GM10266 (cell line): ENCODE measurements at regions not wholly inside any gene's neighbourhood (a gene's known extent, or its start where the extent isn't known, plus 50 kb on each side); places are given as distances from the start of the nearest gene placed in this dataset.
"Not testable (repeated sequence)": the region's sequence is repeated elsewhere in the genome, so short reads cannot be mapped to it uniquely, and the experiment has no call there.

Experiments used
- DNase-seq: peaks from one replicate; pipeline ENCODE4 v3.0.0; 2012; ENCODE audit errors: extremely low spot score
- TF ChIP-seq, protein P1 (sequence below): IDR thresholded peaks from 2 replicates; pipeline ENCODE4 v1.5.1; 2012; ENCODE audit warnings: mild to moderate bottlenecking, low read depth; ENCODE audit not compliant: control insufficient read depth, insufficient read depth; ENCODE audit errors: missing control alignments

DNA sequence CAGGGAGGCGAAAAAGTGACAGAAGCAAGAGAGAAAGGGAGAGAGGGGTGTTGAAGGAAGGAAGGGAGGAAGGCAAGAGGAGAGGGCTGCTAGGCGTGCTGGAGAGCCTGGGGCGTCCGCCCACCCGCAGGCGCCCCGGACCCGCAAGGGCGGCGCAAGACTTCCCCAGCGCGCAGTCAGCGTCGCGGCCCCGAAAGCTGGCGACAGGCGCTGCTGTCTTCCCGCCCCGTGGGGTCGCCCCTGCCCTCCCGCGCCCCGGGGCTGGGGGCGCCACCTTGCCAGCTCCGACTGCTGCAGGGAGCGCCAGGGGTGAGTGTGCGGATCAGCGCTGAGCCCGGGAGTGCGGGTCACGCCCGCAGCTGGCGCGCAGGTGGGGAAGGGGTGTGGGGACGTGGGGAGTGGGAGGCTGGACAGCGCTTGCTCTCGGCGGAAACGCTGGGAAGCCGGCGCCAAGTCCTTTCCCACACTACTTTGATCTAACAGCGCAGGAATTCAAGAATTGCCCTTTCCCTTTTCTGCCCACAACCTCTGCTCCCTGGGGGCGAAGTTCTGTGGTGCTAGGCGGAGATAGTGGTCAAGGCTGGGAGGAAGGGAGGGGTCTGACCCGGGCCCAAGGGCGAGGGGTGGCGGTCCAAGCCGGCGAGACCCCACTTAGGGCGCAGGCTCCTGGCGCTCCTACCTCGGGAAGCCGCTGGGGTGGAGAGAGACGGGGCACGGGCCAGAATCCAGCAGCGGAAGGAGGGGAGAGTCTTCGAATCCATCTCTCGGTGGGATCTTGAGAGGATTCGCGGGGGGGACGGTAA lies 266.1 kb downstream of the CGGBP1 start, which contains the start of gene HTR1F:
Gene HTR1F (plus strand): TSS at position 173 of the 803 bp plus-strand sequence.
- no peak for DNase-seq

DNA sequence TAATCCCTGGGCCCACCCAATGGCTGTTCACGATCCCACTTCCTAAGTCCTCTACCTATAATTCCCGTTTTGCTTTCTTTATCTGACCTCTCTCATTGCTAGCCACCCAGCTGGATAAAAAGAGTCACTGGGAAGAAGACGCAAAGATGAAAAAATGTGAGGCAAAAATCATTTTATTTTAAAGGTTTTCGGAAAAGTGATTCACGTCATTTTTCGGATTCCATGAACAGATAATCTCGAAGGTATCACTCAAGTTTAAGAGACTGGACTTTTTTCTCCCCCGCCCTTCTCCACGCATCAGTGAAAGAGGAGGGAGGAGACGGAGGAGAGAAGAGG lies 266.6 kb downstream of the CGGBP1 start:
- no peak for DNase-seq

More for the DNA sequence above, 266.1 kb downstream of the CGGBP1 start, which contains the start of gene HTR1F:
- TF ChIP-seq, protein P1, sequence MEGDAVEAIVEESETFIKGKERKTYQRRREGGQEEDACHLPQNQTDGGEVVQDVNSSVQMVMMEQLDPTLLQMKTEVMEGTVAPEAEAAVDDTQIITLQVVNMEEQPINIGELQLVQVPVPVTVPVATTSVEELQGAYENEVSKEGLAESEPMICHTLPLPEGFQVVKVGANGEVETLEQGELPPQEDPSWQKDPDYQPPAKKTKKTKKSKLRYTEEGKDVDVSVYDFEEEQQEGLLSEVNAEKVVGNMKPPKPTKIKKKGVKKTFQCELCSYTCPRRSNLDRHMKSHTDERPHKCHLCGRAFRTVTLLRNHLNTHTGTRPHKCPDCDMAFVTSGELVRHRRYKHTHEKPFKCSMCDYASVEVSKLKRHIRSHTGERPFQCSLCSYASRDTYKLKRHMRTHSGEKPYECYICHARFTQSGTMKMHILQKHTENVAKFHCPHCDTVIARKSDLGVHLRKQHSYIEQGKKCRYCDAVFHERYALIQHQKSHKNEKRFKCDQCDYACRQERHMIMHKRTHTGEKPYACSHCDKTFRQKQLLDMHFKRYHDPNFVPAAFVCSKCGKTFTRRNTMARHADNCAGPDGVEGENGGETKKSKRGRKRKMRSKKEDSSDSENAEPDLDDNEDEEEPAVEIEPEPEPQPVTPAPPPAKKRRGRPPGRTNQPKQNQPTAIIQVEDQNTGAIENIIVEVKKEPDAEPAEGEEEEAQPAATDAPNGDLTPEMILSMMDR = no peak

DNA sequence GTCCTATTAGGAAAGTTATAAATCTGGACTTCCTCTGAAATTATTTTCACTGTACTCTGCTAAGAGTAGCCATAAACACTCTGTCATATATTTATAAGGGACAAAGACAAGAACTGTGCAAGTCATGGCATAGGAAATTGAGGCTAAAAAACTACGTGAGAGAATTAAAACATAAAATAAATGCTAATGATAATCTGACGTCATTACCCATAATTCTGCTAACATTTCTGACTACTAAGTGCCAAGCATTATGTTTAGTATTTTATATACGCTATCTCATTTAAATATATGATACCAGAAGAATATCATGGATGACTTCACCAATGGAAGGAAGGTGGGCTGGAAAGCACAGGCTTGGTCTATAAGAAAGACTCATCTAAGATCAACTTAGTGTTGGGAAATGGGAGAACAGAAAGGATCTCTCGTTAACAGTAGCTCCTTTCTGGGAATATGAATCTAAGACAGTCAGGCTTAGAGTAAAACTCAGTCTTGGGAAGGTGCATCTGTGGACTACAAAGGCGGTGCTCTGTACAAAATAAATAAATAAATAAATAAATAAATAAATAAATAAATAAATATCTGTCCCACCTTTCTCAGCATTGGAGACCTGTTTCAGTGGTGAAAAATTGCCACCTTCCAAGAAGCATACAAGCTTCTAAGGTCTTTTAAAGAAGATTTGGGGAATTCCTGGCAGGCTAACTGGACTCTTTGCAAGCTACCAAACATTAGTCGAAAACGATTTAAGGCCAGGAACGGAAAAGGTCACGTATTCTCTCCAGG lies 267.4 kb downstream of the CGGBP1 start:
- TF ChIP-seq, protein P1 = no peak
- DNase-seq = no peak

More for the DNA sequence above, 266.6 kb downstream of the CGGBP1 start:
- TF ChIP-seq, protein P1 = no peak

DNA sequence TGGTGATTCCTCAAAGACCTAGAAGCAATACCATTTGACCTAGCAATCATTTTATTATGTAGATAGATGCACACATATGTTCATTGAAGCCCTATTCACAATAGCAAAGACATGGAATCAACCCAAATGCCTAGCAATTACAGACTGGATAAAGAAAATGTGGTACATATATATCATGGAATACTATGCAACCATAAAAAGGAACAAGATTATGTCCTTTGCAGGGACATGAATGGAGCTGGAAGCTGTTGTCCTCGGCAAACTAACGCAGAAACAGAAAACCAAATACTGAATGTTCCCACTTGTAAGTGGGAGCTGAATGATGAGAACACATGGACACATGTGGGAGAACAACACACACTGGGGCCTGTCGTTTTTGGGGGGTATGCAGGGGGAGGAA lies 269.8 kb downstream of the CGGBP1 start:
- not testable (repeated sequence) for DNase-seq

DNA sequence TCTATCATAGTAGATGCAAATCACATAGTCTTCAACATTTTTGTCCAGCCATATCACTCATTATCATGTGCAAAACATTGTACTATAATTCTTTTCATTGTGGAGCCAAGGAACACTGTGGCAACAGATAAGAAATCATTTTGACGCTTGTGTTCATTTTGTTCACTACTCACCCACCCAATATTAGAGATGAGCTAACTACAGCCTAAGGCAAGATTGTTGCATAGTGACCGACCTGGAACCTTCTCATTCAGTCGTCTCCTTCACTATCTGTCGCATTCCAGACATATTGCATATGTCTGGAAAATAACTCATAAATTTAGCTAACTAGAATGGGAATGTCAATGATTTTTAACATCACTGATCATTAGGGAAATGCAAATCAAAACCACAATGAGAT lies 270.3 kb downstream of the CGGBP1 start:
- DNase-seq = no peak
- TF ChIP-seq, protein P1 = no peak

DNA sequence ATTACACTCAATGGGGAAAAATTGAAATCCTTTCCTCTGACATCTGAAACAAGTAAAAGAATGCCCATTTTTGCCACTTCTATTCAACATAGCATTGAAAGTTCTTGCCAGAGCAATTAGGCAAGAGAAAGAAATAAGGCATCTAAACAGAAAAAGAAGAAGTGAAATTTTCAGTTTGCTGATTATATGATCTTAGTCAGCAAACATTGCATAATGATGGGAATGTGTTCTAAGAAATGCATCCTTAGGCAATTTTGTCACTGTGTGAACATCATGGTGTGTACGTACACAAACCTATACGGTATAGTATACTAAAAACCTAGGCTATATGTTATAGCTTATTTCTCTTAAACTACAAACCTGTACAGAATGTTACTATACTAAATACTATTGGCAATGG lies 278.0 kb downstream of the CGGBP1 start:
- TF ChIP-seq, protein P1 = no peak
- DNase-seq = no peak

DNA sequence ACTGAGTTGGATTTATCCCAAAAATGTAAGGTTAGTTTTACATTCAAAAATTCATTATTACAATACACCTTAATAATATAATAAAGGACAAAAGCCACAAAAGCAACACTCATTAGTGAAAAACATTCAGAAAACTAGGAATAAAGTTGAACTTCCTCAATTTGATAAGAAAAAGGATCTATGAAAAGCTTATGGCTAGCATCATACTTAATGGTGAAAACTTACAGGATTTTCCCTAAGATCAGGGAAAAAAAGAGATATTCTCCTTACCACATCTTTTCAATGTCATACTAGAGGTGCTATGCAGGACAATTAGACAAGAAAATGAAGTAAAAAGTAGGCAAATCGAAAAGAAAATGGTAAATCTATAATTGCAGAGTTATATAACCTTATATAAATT lies 279.9 kb downstream of the CGGBP1 start:
- TF ChIP-seq, protein P1 = no peak
- no peak for DNase-seq
